HepG2 (cell line): ENCODE measurements at regions not wholly inside any gene's neighbourhood (a gene's known extent, or its start where the extent isn't known, plus 50 kb on each side); places are given as distances from the start of the nearest gene placed in this dataset.

Experiments used
- ATAC-seq: fragments of 200-7000 bp; cut with Tn5 transposase; 3 replicates; pipeline ENCODE4 v1.9.1; 2020; ENCODE audit warnings: mild to moderate bottlenecking, moderate library complexity
- BruUV-seq: library from RNA; stranded (reverse); fragments of 400-500 nt; replicated peaks from 2 replicates; lab custom pipeline; 2021; lab: Mats Ljungman, UMichigan
- CTCF ChIA-PET: fragments of 300-600 bp; formaldehyde crosslinking; extraction: SDS; loops from one replicate; lab custom pipeline; 2021; ENCODE audit warnings: low total read pairs, inconsistent platforms, low intra/inter-chr PET ratio; lab: Yijun Ruan, JAX
- POLR2A ChIA-PET: fragments of 350-600 bp; sonication (Branson Sonifier 250); formaldehyde crosslinking; loops from one replicate; lab custom pipeline; 2020; ENCODE audit warnings: antibody characterized with exemption, inconsistent platforms; lab: Yijun Ruan, JAX
- DNase-seq: peaks from one replicate; pipeline ENCODE4 v3.0.0-alpha.2; 2015; ENCODE audit warnings: low spot score
- FAIRE-seq: peaks from 3 replicates; lab custom pipeline; 2011; peaks lifted over from hg19 to GRCh38; lab: Jason Lieb, UNC
- H2AFZ ChIP-seq: one replicate; pipeline ENCODE4 v1.6.1; 2011; ENCODE audit warnings: low read length, inconsistent platforms
- H3K27ac ChIP-seq: fragments of 300-600 bp; 3 replicates; pipeline ENCODE4 v1.8.0; 2011; ENCODE audit warnings: mixed run types, mild to moderate bottlenecking, mixed read lengths, low read length, inconsistent platforms; ENCODE audit not compliant: insufficient read depth; ENCODE audit errors: extremely low read length
- H3K27me3 ChIP-seq, 2 experiments: fragments of 200-600 bp in 1 of 2; 2 replicates in 1 of 2; 3 replicates in 1 of 2; pipeline versions ENCODE4 v1.6.0 to v1.8.0; 2011; ENCODE audit warnings: low read length in 2 of 2, mild to moderate bottlenecking in 2 of 2, moderate library complexity in 2 of 2, inconsistent platforms in 1 of 2; ENCODE audit not compliant: insufficient read depth in 2 of 2, control insufficient read depth in 1 of 2
- H3K36me3 ChIP-seq, 2 experiments: fragments of 200-600 bp in 1 of 2; replicated peaks in 1 of 2; 2 replicates in 1 of 2; 3 replicates in 1 of 2; pipeline versions ENCODE4 v1.5.1 to v1.8.0; 2011; ENCODE audit warnings: low read length in 2 of 2, inconsistent platforms in 1 of 2; ENCODE audit not compliant: insufficient read depth in 2 of 2, control insufficient read depth in 1 of 2
- H3K4me1 ChIP-seq: 2 replicates; pipeline ENCODE4 v1.5.1; 2012; ENCODE audit warnings: low read length, inconsistent platforms; ENCODE audit not compliant: insufficient read depth
- H3K4me2 ChIP-seq: 2 replicates; pipeline ENCODE4 v1.6.0; 2011; ENCODE audit warnings: low read depth, low read length, inconsistent platforms
- H3K4me3 ChIP-seq, 3 experiments: fragments of 200-600 bp in 1 of 3; sonication (generic), shearing (Covaris generic) in 1 of 3; replicated peaks in 1 of 3; 2 replicates each; pipeline ENCODE4 v1.5.1; 2011 to 2016; ENCODE audit warnings: low read length in 3 of 3, inconsistent platforms in 2 of 3, low read depth in 2 of 3, mild to moderate bottlenecking in 2 of 3, control low read depth in 1 of 3, mixed read lengths in 1 of 3; ENCODE audit not compliant: insufficient read depth in 1 of 3
- H3K79me2 ChIP-seq: one replicate; pipeline ENCODE4 v1.6.1; 2011; ENCODE audit warnings: low read length, inconsistent platforms; ENCODE audit not compliant: insufficient read depth
- H3K9ac ChIP-seq: 2 replicates; pipeline ENCODE4 v1.6.0; 2011; ENCODE audit warnings: mild to moderate bottlenecking, low read depth, low read length, inconsistent platforms; ENCODE audit not compliant: insufficient read depth
- H3K9me3 ChIP-seq: 2 replicates; pipeline ENCODE4 v1.5.1; 2012; ENCODE audit warnings: mild to moderate bottlenecking, low read length
- H4K20me1 ChIP-seq: 2 replicates; pipeline ENCODE4 v1.6.0; 2011; ENCODE audit warnings: inconsistent platforms, mild to moderate bottlenecking, low read length, moderate library complexity; ENCODE audit not compliant: insufficient read depth
- CHD2 ChIP-seq: IDR thresholded peaks from 2 replicates; pipeline ENCODE4 v1.6.1; 2011; ENCODE audit warnings: low read depth, low read length, improper control_type of control experiment
- MXI1 ChIP-seq: IDR thresholded peaks from 3 replicates; pipeline ENCODE4 v1.6.1; 2012; ENCODE audit warnings: low read depth, low read length, inconsistent platforms, borderline replicate concordance
- RORA ChIP-seq: sonication (generic); formaldehyde crosslinking; IDR thresholded peaks from 2 replicates; pipeline ENCODE4 v1.5.0; 2020; ENCODE audit warnings: mild to moderate bottlenecking, missing genetic modification reagents, moderate library complexity
- SKI ChIP-seq: fragments of 450-650 bp; IDR thresholded peaks from one replicate; pipeline ENCODE4 v1.6.1; 2018; ENCODE audit warnings: mild to moderate bottlenecking; ENCODE audit not compliant: partially characterized antibody
- ZBTB7B ChIP-seq: sonication (generic); formaldehyde crosslinking; IDR thresholded peaks from 2 replicates; pipeline ENCODE4 v1.4.0; 2020; ENCODE audit warnings: missing genetic modification reagents
- ZNF263 ChIP-seq: sonication (generic); formaldehyde crosslinking; IDR thresholded peaks from 2 replicates; pipeline ENCODE4 v1.4.0; 2020; ENCODE audit warnings: missing genetic modification reagents
- ZNF281 ChIP-seq: sonication (generic); formaldehyde crosslinking; IDR thresholded peaks from 2 replicates; pipeline ENCODE4 v1.4.0; 2020; ENCODE audit warnings: missing genetic modification reagents, borderline replicate concordance
- ZNF354B ChIP-seq: sonication (generic); formaldehyde crosslinking; IDR thresholded peaks from 2 replicates; pipeline ENCODE4 v1.8.0; 2022; ENCODE audit warnings: mild to moderate bottlenecking, missing genetic modification reagents
- whole genome bisulfite sequencing: methylation state at CpG from one replicate; pipeline ENCODE4 v1.1.6; 2017; ENCODE audit warnings: low lambda C conversion rate; 5-methylcytosine and 5-hydroxymethylcytosine counted together
- in situ Hi-C: cut with HindIII; loops from 2 replicates; pipeline ENCODE4 v1.10.0; 2017; ENCODE audit warnings: low pct_unique_long_range_greater_than_20kb; ENCODE audit not compliant: extremely low pct_ligation_motif_present
- intact Hi-C: fragments of 100-400 bp; cut with micrococcal nuclease; formaldehyde crosslinking; loops from one replicate; pipeline ENCODE4 v1.10.0; 2022; ENCODE audit not compliant: unreplicated experiment
- TF ChIP-seq, protein P1 (sequence below): sonication (generic); formaldehyde crosslinking; IDR thresholded peaks from 2 replicates; pipeline ENCODE4 v1.4.0; 2020; ENCODE audit warnings: mild to moderate bottlenecking, low read depth, missing genetic modification reagents
- TF ChIP-seq, protein P2 (sequence below): fragments of 450-650 bp; IDR thresholded peaks from 2 replicates; pipeline ENCODE4 v1.6.1; 2016
- TF ChIP-seq, protein P3 (sequence below): IDR thresholded peaks from 2 replicates; pipeline ENCODE4 v1.6.1; 2012; ENCODE audit warnings: low read depth, low read length, improper control_type of control experiment
- TF ChIP-seq, protein P4 (sequence below): sonication (generic); formaldehyde crosslinking; conservative IDR thresholded peaks from 2 replicates; pipeline ENCODE4 v1.8.0; 2022; ENCODE audit warnings: low read depth, missing genetic modification reagents

DNA sequence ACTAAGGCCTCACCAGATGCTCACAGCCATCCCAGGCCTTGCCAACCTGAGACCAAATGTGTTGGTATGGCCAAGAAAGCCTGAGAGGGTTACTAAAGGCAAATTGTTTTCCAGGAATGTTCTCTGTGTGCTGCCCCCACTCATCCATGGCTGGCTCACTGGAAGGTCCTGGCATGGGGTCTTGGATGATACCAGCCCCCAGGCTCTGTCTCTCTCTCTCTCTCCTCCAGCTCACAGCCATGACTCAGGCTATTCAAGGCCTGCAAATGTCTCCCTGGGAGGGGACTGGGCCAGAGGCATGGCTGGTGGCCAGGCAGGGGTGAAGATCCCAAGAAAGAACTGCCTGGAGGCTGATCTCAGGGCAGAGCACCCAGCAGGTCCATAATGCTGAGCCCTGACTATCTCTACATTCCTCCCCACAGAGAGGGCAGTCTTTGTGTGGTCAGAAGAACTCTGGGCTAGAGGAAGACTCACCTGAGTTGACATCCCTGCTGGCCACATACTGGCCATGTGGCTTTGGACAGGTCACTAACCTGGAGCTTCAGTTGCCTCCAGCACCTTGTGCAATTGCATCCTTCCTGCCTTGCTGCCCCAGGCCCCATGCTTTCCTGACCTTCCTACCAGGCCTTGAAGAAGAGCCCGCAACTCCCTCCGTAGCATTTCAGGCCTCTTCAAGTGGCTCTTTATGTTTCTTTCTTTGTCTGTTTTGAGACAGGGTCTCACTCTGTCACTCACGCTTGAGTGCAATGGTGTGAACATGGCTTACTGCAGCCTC lies 150.4 kb downstream of the ZFP36L2 start (continued):
- no peak for TF ChIP-seq CHD2
- TF ChIP-seq ZBTB7B (CRISPR knock-in tag) = no peak
- no peak for TF ChIP-seq ZNF263
- TF ChIP-seq ZNF354B (CRISPR knock-in tag) = no peak

DNA sequence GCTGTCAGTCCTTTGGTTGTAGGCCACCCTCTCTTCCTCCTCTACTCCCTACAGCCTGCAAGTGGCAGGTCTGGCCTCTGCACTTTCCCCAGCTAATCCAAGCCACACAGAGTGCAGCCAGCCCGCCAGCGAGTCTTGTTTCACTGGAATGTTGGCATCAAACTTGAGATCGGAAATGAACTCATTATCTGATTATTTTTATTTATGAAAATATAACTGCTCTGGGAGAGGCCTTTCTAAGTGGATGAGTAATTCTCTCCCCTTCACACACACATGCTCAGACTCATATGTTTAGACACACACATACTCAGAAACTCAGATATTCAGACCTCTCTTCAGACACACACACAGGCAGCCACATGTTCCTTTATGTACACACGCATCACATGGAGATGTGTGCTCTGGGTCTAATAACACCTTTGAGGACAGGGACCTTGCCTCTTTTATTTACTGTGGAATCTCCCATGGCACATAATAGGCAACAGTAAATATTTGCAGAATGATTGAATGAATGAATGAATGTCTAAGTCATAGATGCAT lies 151.3 kb downstream of the ZFP36L2 start:
- no peaks in the 10 kb centered on the region for H3K9me3 ChIP-seq
- intact Hi-C loops = loop anchor here (2.0 kb wide), 1 partner anchor 14 kb away; no protein-coding TSS in a partner anchor
- DNase-seq (peak; percentile 76), ATAC-seq (peak; percentile 7; the same call in 1 of the 3 replicates), FAIRE-seq (peak; percentile 59)
- no peaks in the 10 kb centered on the region for H3K27me3 ChIP-seq
- no peak overlapping the region for H3K4me2 ChIP-seq
- ChIA-PET POLR2A (no interaction called here), CTCF (no interaction called here)
- no peak overlapping the region for H2AFZ ChIP-seq
- H3K4me3 ChIP-seq = no peak overlapping the region
- no peak overlapping the region for H3K27ac ChIP-seq
- H3K36me3 ChIP-seq = no peaks in the 10 kb centered on the region
- in situ Hi-C loops = no loop called here
- H3K9ac ChIP-seq = no peak overlapping the region
- peaks cover 60% of the 10 kb centered on the region for H3K4me1 ChIP-seq
- no peaks in the 10 kb centered on the region for H4K20me1 ChIP-seq
- no peaks in the 10 kb centered on the region for H3K79me2 ChIP-seq
- BruUV-seq = no TSS peak
- 67% methylated on average over 4 of the region's 4 CpGs for WGBS
- TF ChIP-seq, protein P1, sequence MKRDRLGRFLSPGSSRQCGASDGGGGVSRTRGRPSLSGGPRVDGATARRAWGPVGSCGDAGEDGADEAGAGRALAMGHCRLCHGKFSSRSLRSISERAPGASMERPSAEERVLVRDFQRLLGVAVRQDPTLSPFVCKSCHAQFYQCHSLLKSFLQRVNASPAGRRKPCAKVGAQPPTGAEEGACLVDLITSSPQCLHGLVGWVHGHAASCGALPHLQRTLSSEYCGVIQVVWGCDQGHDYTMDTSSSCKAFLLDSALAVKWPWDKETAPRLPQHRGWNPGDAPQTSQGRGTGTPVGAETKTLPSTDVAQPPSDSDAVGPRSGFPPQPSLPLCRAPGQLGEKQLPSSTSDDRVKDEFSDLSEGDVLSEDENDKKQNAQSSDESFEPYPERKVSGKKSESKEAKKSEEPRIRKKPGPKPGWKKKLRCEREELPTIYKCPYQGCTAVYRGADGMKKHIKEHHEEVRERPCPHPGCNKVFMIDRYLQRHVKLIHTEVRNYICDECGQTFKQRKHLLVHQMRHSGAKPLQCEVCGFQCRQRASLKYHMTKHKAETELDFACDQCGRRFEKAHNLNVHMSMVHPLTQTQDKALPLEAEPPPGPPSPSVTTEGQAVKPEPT (CRISPR knock-in tag) = no peak
- TF ChIP-seq, protein P2, sequence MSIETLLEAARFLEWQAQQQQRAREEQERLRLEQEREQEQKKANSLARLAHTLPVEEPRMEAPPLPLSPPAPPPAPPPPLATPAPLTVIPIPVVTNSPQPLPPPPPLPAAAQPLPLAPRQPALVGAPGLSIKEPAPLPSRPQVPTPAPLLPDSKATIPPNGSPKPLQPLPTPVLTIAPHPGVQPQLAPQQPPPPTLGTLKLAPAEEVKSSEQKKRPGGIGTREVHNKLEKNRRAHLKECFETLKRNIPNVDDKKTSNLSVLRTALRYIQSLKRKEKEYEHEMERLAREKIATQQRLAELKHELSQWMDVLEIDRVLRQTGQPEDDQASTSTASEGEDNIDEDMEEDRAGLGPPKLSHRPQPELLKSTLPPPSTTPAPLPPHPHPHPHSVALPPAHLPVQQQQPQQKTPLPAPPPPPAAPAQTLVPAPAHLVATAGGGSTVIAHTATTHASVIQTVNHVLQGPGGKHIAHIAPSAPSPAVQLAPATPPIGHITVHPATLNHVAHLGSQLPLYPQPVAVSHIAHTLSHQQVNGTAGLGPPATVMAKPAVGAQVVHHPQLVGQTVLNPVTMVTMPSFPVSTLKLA = peak; percentile 54
- TF ChIP-seq MXI1 = peak; percentile 10; the same call in 1 of the 3 replicates
- TF ChIP-seq SKI = peak; percentile 54
- TF ChIP-seq, protein P3, sequence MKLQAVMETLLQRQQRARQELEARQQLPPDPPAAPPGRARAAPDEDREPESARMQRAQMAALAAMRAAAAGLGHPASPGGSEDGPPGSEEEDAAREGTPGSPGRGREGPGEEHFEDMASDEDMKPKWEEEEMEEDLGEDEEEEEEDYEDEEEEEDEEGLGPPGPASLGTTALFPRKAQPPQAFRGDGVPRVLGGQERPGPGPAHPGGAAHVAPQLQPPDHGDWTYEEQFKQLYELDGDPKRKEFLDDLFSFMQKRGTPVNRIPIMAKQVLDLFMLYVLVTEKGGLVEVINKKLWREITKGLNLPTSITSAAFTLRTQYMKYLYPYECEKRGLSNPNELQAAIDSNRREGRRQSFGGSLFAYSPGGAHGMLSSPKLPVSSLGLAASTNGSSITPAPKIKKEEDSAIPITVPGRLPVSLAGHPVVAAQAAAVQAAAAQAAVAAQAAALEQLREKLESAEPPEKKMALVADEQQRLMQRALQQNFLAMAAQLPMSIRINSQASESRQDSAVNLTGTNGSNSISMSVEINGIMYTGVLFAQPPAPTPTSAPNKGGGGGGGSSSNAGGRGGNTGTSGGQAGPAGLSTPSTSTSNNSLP = peak; percentile 19; the same call in 1 of the 2 replicates
- TF ChIP-seq ZNF281 (CRISPR knock-in tag) = peak; percentile 18; the same call in 1 of the 2 replicates
- no peak for TF ChIP-seq RORA (CRISPR knock-in tag)
- TF ChIP-seq, protein P4, sequence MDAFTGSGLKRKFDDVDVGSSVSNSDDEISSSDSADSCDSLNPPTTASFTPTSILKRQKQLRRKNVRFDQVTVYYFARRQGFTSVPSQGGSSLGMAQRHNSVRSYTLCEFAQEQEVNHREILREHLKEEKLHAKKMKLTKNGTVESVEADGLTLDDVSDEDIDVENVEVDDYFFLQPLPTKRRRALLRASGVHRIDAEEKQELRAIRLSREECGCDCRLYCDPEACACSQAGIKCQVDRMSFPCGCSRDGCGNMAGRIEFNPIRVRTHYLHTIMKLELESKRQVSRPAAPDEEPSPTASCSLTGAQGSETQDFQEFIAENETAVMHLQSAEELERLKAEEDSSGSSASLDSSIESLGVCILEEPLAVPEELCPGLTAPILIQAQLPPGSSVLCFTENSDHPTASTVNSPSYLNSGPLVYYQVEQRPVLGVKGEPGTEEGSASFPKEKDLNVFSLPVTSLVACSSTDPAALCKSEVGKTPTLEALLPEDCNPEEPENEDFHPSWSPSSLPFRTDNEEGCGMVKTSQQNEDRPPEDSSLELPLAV = no peak
